ENCODE measurements at regions not wholly inside any gene's neighbourhood (a gene's known extent, or its start where the extent isn't known, plus 50 kb on each side); places are given as distances from the start of the nearest gene placed in this dataset.

DNA sequence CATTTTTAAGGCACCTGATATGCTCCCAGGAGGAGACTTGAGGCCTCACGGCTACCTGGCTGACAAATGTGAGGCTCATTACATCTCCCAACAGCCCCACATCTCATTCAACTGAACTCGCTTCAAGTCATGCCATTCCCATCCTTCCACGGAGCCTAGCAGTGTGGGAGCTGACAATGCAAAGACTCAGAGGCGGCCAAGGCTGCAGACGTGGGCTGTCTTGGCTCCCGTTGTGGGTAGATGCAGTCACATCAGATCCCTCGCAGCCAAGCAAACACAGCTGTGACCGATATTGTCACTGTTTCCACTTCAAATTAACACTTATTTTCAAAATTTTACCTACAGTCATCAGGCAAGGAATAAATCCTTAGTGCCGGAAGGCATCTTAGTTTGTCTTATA, 64.0 kb upstream of the TRIB2 start:
- Mint-ChIP-seq H3K27ac (no peak overlapping the region), H3K4me1 (ENCODE audit: low read depth) (peaks cover 4% of the 10 kb centered on the region), H3K4me3 (ENCODE audit: low read depth) (no peak overlapping the region), H3K27me3 (peaks cover 10% of the 10 kb centered on the region), H3K9me3 (ENCODE audit: low read depth) (no peaks in the 10 kb centered on the region), H3K36me3 (ENCODE audit: insufficient read depth) (no peaks in the 10 kb centered on the region)
- DNase-seq (ENCODE audit: low spot score, unreplicated experiment): no peak
- TF ChIP-seq, protein P1, sequence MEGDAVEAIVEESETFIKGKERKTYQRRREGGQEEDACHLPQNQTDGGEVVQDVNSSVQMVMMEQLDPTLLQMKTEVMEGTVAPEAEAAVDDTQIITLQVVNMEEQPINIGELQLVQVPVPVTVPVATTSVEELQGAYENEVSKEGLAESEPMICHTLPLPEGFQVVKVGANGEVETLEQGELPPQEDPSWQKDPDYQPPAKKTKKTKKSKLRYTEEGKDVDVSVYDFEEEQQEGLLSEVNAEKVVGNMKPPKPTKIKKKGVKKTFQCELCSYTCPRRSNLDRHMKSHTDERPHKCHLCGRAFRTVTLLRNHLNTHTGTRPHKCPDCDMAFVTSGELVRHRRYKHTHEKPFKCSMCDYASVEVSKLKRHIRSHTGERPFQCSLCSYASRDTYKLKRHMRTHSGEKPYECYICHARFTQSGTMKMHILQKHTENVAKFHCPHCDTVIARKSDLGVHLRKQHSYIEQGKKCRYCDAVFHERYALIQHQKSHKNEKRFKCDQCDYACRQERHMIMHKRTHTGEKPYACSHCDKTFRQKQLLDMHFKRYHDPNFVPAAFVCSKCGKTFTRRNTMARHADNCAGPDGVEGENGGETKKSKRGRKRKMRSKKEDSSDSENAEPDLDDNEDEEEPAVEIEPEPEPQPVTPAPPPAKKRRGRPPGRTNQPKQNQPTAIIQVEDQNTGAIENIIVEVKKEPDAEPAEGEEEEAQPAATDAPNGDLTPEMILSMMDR (IDR thresholded peaks at IDR 0.05; ENCODE audit: unreplicated experiment): no peak

DNA sequence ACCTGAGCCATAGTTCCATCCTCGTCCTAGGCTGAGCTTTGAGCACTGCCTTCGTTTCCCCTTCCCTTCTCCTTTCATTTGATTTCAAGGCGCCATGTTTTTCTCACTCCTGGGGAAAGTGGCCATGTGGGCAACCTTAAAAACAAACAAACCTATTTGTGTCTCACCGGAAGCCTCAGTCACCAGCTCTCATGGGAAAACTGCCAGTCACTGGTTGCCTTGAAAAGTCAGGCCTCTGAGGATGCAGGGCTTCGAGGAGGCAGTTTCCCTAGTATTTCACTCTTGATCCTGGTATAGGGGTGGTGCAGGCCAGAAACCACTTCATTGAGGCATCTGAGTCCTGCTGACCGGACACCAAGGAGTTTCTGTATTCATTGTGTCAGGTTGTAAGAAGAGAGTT, 59.2 kb upstream of the TRIB2 start:
- peaks cover 3% of the 10 kb centered on the region for H3K9me3 Mint-ChIP-seq (ENCODE audit: low read depth)
- H3K36me3 Mint-ChIP-seq (ENCODE audit: insufficient read depth): no peaks in the 10 kb centered on the region
- no peak overlapping the region for H3K4me3 Mint-ChIP-seq (ENCODE audit: low read depth)
- DNase-seq (ENCODE audit: low spot score, unreplicated experiment): no peak
- no peaks in the 10 kb centered on the region for H3K27me3 Mint-ChIP-seq
- no peaks in the 10 kb centered on the region for H3K4me1 Mint-ChIP-seq (ENCODE audit: low read depth)
- TF ChIP-seq, protein P1 (IDR thresholded peaks at IDR 0.05; ENCODE audit: unreplicated experiment): no peak
- H3K27ac Mint-ChIP-seq: no peak overlapping the region

DNA sequence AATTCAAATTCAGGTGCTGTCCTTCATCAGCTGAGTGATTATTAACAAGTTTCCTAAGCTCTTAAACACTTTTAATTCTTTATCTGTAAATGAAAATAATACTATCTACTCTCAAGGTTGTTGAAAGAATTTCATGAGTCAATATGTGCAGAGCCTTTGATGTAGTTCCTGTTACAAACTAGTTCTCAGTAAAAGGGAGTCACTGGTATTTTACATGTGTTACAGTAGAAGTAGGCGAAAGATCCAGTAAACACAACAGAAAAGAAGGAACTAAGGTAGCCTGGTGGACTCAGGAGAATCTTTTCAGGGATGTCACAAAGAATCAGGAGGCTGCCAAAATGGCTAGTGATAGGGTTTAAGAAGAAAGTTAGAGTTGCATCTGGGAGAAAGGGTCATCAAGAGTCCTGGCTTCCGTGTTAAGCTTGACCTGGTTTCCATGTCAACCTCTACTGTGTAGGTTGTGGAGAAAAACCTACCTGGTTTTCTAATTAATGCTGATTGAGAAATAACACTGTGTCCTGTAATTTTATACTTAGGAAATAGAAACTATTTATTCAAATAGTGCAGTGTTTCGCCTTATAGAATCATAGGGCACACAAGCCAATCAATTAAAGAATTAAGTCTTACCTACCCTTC, 58.3 kb upstream of the TRIB2 start:
- no peaks in the 10 kb centered on the region for H3K27me3 Mint-ChIP-seq
- TF ChIP-seq, protein P1 (IDR thresholded peaks at IDR 0.05; ENCODE audit: unreplicated experiment): no peak
- H3K9me3 Mint-ChIP-seq (ENCODE audit: low read depth): peaks cover 3% of the 10 kb centered on the region
- no peak overlapping the region for H3K27ac Mint-ChIP-seq
- H3K36me3 Mint-ChIP-seq (ENCODE audit: insufficient read depth): no peaks in the 10 kb centered on the region
- DNase-seq (ENCODE audit: low spot score, unreplicated experiment): no peak
- H3K4me1 Mint-ChIP-seq (ENCODE audit: low read depth): no peaks in the 10 kb centered on the region
- H3K4me3 Mint-ChIP-seq (ENCODE audit: low read depth): no peak overlapping the region

DNA sequence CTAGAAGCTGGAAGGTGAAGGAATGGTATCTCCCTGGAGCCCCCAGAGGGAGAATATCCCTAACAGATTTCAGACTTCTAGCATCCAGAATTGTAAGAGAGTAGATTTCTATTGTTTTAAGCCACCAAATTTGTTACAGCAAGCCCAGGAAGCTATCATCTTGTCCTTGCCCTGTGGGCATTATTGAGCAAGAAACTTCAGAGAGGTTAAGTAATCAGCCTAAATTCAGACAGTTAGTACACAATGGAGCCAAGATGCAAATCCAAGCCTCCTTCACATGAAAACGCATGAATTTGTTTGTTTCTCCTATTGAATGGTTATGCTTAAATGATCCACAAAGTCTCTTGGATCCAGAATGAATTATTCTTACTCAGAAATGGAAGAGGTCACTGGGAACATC, 55.2 kb upstream of the TRIB2 start:
- TF ChIP-seq, protein P1 (IDR thresholded peaks at IDR 0.05; ENCODE audit: unreplicated experiment): no peak
- H3K4me1 Mint-ChIP-seq (ENCODE audit: low read depth): no peaks in the 10 kb centered on the region
- H3K27me3 Mint-ChIP-seq: no peaks in the 10 kb centered on the region
- peaks cover 2% of the 10 kb centered on the region for H3K36me3 Mint-ChIP-seq (ENCODE audit: insufficient read depth)
- no peak overlapping the region for H3K4me3 Mint-ChIP-seq (ENCODE audit: low read depth)
- peaks cover 13% of the 10 kb centered on the region for H3K9me3 Mint-ChIP-seq (ENCODE audit: low read depth)
- no peak for DNase-seq (ENCODE audit: low spot score, unreplicated experiment)
- H3K27ac Mint-ChIP-seq: no peak overlapping the region

DNA sequence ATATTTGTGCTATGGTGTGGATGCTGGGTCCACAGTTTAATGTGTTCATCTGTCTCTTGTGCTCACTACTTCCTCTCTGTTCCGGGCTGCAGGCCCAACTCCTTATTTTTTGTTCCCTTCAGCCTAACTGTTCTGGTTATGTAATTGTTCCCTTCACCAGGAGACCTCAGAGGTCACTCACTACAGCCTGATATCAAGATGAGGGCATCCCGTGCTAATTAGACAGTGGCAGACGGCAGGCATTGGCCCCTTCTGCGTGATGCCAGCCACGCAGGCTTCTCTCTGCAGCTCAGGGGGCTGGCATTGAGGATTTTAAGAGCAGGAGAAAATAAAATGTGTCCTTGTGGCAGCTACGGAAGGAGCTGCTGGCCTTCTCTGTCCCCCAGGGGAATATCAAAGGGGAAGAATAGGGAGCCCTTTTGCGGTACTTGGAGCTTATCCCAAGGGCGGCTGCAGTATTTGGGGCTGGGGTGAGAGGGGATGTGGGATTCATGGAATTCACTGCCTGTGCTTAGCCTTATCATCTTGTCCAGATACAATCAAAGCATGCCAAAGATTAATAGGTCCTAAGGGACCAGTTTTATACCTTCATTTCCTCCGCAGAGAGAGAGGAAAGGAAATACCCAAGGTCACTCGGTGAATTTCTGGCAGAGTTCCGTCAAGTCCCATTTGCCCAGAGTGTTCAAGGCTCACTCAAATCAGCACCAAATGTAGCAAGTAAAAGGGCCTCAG, 53.3 kb upstream of the TRIB2 start:
- Mint-ChIP-seq H3K27ac (no peak overlapping the region), H3K4me1 (ENCODE audit: low read depth) (no peaks in the 10 kb centered on the region)

More for the DNA sequence above, 53.3 kb upstream of the TRIB2 start:
- Mint-ChIP-seq H3K27me3 (no peaks in the 10 kb centered on the region), H3K4me3 (ENCODE audit: low read depth) (no peak overlapping the region), H3K9me3 (ENCODE audit: low read depth) (peaks cover 13% of the 10 kb centered on the region), H3K36me3 (ENCODE audit: insufficient read depth) (peaks cover 2% of the 10 kb centered on the region)
- TF ChIP-seq, protein P1 (IDR thresholded peaks at IDR 0.05; ENCODE audit: unreplicated experiment): no peak
- DNase-seq (ENCODE audit: low spot score, unreplicated experiment): no peak

Data from progenitor cell of endocrine pancreas (in vitro differentiated cells).